Mesodermal cell (in vitro differentiated cells): ENCODE measurements at regions not wholly inside any gene's neighbourhood (a gene's known extent, or its start where the extent isn't known, plus 50 kb on each side); places are given as distances from the start of the nearest gene placed in this dataset.

Experiments used
- H3K27ac ChIP-seq: 2 replicates; pipeline ENCODE4 v1.7.0; 2013; ENCODE audit warnings: mild to moderate bottlenecking, low read depth, low read length, moderate library complexity; ENCODE audit not compliant: severe bottlenecking
- H3K36me3 ChIP-seq: 2 replicates; pipeline ENCODE4 v1.7.1; 2013; ENCODE audit warnings: mild to moderate bottlenecking, low read length, moderate library complexity; ENCODE audit not compliant: control insufficient read depth, insufficient read depth
- H3K4me1 ChIP-seq: one replicate; pipeline ENCODE4 v1.7.1; 2013; ENCODE audit warnings: mild to moderate bottlenecking, low read length; ENCODE audit not compliant: insufficient read depth, control insufficient read depth, poor library complexity, severe bottlenecking
- H3K4me3 ChIP-seq: 2 replicates; pipeline ENCODE4 v1.7.0; 2013; ENCODE audit warnings: low read length, control low read depth, mild to moderate bottlenecking; ENCODE audit not compliant: insufficient read depth, poor library complexity, severe bottlenecking; ENCODE audit errors: extremely low read depth
- H3K9me3 ChIP-seq: 2 replicates; pipeline ENCODE4 v1.7.1; 2013; ENCODE audit warnings: mild to moderate bottlenecking, low read length, moderate library complexity; ENCODE audit not compliant: control insufficient read depth
- WGBS, 2 experiments: methylation state at CpG; one replicate each; pipeline ENCODE4 v1.1.5; 2013; ENCODE audit warnings: missing lambda C conversion rate in 2 of 2; ENCODE audit not compliant: insufficient coverage in 2 of 2; 5-methylcytosine and 5-hydroxymethylcytosine counted together

DNA sequence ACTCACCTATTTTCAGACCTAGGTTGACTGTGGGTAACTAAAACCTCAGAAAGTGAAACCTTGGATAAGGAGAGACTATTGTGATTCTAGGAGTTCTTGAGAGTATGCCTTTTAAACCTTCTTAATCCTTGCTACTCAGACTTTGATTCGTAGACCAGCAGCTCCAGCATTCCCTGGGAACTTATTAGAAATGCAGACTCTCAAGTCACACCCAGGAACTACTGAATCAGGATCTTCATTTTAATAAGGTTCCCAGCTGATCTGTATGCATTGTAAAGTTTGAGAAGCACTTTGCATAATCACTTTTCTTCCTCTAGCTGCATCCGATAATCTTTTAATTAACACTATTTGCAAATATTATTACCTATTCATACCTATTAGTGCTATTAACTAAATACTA is 480.3 kb upstream of the KCNMB2 start:
- 92 to 100% methylated on average over 1 of the region's 2 CpGs for WGBS, 2 experiments
- no peak overlapping the region for H3K27ac ChIP-seq
- no peaks in the 10 kb centered on the region for H3K36me3 ChIP-seq
- no peaks in the 10 kb centered on the region for H3K4me1 ChIP-seq
- H3K4me3 ChIP-seq, result no peak overlapping the region
- no peaks in the 10 kb centered on the region for H3K9me3 ChIP-seq

DNA sequence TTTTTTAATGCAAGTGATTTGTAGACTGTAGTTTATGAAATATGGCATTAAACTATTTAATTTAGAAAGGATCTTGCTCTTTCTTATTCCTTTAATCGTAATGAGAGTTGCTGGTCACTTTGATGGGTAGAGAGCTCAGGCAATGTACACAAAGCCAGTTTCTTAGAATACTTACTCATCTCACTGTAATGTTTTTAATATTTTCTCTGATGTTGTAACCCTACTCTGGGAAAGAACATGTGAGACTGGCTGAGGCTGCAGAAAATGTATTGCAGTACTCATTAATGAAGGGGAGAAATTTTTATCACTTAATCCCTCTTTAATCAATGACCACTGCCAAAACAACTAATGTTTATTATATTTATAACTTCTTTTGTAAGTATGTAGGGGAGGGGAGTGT is 479.4 kb upstream of the KCNMB2 start:
- no CpG with 5 or more reads among the region's 1 CpG for WGBS, 2 experiments
- no peak overlapping the region for H3K27ac ChIP-seq
- no peaks in the 10 kb centered on the region for H3K36me3 ChIP-seq
- H3K4me1 ChIP-seq, result no peaks in the 10 kb centered on the region
- no peak overlapping the region for H3K4me3 ChIP-seq
- no peaks in the 10 kb centered on the region for H3K9me3 ChIP-seq

DNA sequence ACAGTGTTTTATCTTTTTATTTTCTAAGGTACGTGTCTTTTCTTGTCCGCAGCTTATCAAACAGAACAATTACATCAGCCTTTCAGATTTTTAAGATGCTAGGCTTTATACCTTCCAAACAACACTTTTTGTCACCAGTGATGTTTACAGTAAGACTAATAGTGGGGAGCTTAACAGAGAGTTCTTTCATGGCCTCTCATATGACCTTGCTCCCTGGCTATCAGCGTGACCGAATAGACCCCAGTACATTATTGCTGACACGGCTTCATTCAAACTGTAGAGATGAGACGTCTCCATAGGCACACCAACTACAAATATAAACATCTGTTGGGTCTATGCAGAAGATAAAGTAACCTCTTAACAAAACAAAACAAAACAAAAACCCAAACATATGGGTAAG is 477.6 kb upstream of the KCNMB2 start:
- 100% methylated on average over 1 of the region's 6 CpGs; no CpG with 5 or more reads in 1 of the 2 experiments for WGBS, 2 experiments
- no peaks in the 10 kb centered on the region for H3K4me1 ChIP-seq
- no peaks in the 10 kb centered on the region for H3K36me3 ChIP-seq
- no peak overlapping the region for H3K4me3 ChIP-seq
- H3K9me3 ChIP-seq, result no peaks in the 10 kb centered on the region
- H3K27ac ChIP-seq, result no peak overlapping the region

DNA sequence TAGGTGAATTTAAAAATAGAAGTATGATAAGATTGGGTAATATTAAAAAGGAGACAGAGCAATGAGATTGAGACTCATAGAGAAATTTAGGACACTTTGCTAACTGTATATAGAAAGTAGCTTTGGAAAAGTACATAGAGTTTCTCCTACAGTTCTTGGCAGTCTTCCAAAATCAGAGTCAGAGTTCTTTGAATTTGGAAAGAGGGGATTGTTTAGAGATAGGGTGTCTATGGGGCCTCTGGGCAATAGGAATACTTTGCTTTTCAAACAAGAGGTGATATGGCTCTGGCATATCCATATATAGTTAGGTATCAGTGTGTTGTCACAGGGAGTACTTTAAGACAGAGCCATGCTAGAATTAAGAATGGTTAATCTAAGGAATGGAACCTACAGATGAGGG is 477.1 kb upstream of the KCNMB2 start:
- no peaks in the 10 kb centered on the region for H3K36me3 ChIP-seq
- H3K27ac ChIP-seq, result no peak overlapping the region
- no peak overlapping the region for H3K4me3 ChIP-seq
- H3K9me3 ChIP-seq, result no peaks in the 10 kb centered on the region
- H3K4me1 ChIP-seq, result no peaks in the 10 kb centered on the region

DNA sequence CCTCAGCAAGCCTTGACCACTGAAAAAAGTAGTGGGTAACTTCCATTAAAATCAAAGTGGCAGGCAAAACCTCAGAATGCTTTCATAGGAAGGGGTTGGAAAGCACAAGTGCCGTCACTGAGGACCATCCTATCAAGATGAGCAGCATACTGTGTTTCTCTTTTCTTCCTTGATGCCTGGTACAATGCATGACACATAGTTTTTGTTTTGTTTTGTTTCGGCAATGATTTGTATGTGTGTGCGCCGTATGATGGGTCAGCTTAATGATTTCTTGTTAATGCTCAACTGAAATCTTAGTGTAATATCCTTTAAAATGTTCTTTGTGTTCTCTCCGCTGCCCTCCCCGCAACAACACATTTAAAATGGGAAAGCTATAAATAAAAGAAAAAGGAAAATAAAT is 476.4 kb upstream of the KCNMB2 start:
- no peaks in the 10 kb centered on the region for H3K9me3 ChIP-seq
- no peak overlapping the region for H3K27ac ChIP-seq
- WGBS, 2 experiments, result 89 to 100% methylated on average over 1 of the region's 6 CpGs
- no peaks in the 10 kb centered on the region for H3K4me1 ChIP-seq
- no peaks in the 10 kb centered on the region for H3K36me3 ChIP-seq
- no peak overlapping the region for H3K4me3 ChIP-seq

DNA sequence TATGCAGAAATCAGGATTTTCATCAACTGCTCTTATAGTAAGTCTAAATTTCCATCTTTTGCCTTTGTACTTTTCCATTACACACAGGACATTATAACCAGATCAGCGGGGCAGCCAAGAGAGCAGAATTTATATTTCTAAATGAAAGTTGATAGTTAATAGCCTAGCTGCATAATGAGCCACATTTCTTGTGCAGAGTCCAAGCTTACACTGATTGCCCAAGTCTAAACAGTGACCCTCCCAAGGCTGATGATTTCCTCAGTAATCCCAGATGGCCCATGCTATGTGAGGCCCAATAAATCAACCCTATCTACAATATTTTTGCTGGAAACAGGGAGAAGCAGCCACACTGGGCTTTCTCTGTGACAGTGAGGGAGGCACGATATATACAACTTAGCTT is 475.8 kb upstream of the KCNMB2 start:
- H3K4me3 ChIP-seq, result no peak overlapping the region
- H3K9me3 ChIP-seq, result no peaks in the 10 kb centered on the region
- WGBS, 2 experiments, result 100% methylated on average over 1 of the region's 2 CpGs; no CpG with 5 or more reads in 1 of the 2 experiments
- no peaks in the 10 kb centered on the region for H3K4me1 ChIP-seq
- no peak overlapping the region for H3K27ac ChIP-seq
- H3K36me3 ChIP-seq, result no peaks in the 10 kb centered on the region

DNA sequence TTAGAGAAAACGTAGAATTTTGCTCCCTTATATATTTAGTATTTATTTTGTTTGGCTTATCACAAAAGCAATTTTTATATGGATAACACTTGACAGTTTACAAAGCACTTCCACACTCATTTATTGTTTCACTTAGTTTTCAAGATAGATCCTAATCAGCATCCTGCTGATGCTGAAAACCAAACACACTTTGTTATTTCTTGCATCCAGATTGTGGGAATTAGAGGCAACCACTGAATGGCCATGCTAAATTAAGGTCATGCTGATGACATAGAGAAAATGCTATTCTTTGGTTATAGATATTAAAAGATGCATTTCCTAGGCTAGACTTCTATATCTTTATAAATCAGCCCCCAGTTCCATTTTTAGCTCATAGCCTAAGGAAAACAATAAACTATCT is 474.1 kb upstream of the KCNMB2 start:
- no CpG with 5 or more reads among the region's 1 CpG for WGBS, 2 experiments
- Histone ChIP-seq H3K4me3 (no peak overlapping the region), H3K36me3 (no peaks in the 10 kb centered on the region), H3K4me1 (no peaks in the 10 kb centered on the region), H3K9me3 (no peaks in the 10 kb centered on the region), H3K27ac (no peak overlapping the region)

DNA sequence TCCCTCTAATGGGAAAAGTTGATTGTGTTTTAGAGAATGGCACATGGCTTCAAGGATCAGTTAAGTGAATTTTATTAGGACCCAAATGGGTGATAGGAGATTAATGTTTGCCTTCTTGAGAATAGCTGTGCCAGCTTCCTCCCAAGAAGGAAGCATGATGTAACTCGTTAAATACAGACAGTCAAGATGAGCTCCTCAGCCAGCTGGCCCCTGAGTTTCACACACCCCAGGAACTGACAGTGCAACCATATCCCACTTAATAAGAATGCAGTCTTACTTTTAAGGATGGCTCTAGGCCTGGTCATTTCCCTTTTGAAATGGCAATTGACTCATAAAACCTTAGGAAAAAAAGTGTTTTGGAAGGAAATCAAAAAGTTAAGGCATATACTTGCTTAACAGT is 472.8 kb upstream of the KCNMB2 start:
- H3K27ac ChIP-seq, result no peak overlapping the region
- H3K4me3 ChIP-seq, result no peak overlapping the region
- no peaks in the 10 kb centered on the region for H3K4me1 ChIP-seq
- no peaks in the 10 kb centered on the region for H3K9me3 ChIP-seq
- H3K36me3 ChIP-seq, result no peaks in the 10 kb centered on the region
- WGBS, 2 experiments, result 78% methylated on average over 1 of the region's 1 CpG; no CpG with 5 or more reads in 1 of the 2 experiments

DNA sequence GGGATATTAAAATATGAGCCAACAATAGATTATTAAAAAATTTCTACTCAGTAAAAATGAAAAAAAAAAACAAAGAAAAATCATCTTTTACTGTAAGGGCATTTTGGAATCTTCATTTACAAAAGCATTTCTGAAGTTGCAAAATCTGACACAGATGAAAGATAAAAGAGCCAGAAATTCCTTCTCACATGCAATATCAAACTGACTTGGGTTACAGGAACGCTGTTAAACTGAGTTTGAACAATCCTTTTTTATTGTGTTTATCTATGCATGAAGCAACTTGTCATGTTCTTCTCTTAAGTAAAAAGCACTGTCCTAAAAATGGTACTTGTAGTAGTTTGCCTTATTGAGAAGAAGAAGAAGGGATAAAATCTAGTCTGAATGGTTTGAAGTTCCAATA is 468.5 kb upstream of the KCNMB2 start:
- H3K27ac ChIP-seq, result no peak overlapping the region
- no peaks in the 10 kb centered on the region for H3K9me3 ChIP-seq
- no peak overlapping the region for H3K4me3 ChIP-seq
- H3K4me1 ChIP-seq, result no peaks in the 10 kb centered on the region
- H3K36me3 ChIP-seq, result no peaks in the 10 kb centered on the region
- WGBS, 2 experiments, result no CpG with 5 or more reads among the region's 1 CpG

DNA sequence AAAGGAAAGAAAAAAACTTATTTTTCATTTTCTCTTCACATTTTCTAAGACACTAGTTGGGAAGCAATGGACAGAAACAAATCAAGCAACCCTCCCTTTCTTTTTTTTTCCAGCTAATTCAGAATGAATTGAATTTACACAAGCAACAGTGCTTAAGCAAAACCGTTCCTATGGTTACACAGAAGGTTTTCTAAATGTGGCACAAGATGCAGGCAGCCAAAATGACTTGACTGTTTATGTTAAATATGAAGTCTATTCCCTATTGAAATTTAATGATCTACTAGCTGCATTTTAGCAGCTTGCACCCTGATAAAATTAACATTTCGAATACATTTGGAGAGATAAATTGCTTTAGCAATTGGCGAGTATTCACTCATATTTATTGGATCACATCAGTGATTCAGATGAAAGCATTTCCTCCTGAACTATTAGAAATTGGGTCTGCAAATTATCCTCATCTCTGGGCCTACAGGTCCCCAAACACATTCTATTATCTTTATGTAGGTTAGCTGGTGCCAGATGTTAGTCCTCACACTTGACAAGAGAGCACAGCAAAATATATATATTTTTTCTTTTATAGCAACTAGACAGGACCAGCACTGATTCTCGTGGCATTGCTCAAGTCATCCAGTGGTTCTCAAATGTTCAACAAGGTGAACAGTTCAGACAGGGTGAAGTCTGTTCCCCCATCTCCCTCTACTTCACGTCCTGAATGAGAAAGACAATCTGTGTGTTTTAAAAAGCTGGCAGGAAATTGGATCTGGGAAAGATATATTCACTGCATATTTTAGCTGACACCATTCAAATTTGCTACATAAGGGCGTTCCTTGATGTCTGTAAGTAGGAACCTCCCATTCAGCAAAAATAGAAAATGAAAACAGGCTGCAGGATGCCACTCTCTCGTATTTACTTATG is 463.6 kb upstream of the KCNMB2 start:
- H3K9me3 ChIP-seq, result no peaks in the 10 kb centered on the region
- WGBS, 2 experiments, result 100% methylated on average over 4 of the region's 7 CpGs; no CpG with 5 or more reads in 1 of the 2 experiments
- H3K4me3 ChIP-seq, result no peak overlapping the region
- H3K36me3 ChIP-seq, result no peaks in the 10 kb centered on the region
- H3K27ac ChIP-seq, result no peak overlapping the region
- no peaks in the 10 kb centered on the region for H3K4me1 ChIP-seq

DNA sequence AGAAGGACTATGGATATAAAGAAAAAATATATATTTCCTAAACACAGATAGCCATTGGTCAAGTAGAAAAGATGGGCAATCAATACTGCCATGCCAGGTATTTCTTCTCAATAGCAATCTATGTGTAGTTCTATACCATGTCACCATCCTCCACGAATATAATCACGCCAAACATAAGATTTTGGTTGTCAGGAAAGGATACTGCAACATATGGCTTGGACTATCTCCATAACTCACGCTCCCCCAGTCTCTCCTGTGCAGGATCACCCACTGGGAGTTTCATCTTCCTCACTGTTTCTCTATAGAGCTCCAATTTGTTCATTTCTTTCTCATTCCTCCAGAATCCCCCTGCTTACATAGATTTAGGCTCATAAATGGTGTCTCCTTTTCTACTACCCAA is 462.9 kb upstream of the KCNMB2 start:
- H3K9me3 ChIP-seq, result no peaks in the 10 kb centered on the region
- H3K27ac ChIP-seq, result no peak overlapping the region
- 96 to 100% methylated on average over 1 to 2 of the region's 3 CpGs for WGBS, 2 experiments
- no peaks in the 10 kb centered on the region for H3K36me3 ChIP-seq
- no peaks in the 10 kb centered on the region for H3K4me1 ChIP-seq
- no peak overlapping the region for H3K4me3 ChIP-seq
